Fibroblast of the aortic adventitia (primary cell): ENCODE measurements at regions not wholly inside any gene's neighbourhood (a gene's known extent, or its start where the extent isn't known, plus 50 kb on each side); places are given as distances from the start of the nearest gene placed in this dataset.

ENCODE experiments used
- DNase-seq: peaks from one replicate; pipeline ENCODE4 v3.0.0-alpha.2; 2010; ENCODE audit warnings: low read depth
- H3K4me3 ChIP-seq: 2 replicates; pipeline ENCODE4 v1.5.1; 2011; ENCODE audit warnings: low read depth, mild to moderate bottlenecking, control low read depth, low read length, moderate library complexity
- TF ChIP-seq, protein P1 (sequence below): IDR thresholded peaks from 2 replicates; pipeline ENCODE4 v1.5.1; 2011; ENCODE audit warnings: mild to moderate bottlenecking, low read length, control low read depth, inconsistent platforms; ENCODE audit not compliant: insufficient read depth

DNA sequence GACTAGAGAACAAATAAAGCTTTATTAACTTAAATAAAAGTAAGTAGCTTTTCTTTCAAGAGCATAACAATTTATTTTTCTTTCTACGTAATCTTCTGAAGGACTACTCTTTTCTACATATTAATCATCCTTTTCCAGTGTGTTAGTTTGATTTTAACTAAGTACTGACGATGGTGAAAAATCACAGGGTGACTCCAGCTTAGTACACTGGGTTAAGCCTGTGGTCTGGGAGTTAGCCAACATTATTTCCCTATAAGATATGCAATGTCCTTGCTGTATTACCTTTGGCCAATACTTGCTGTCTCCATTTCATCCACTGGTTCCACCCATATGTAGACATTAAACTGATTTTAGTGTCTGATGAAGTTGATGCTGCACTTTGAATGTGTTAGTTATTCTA lies 508.6 kb upstream of the SUCLG2 start:
- TF ChIP-seq, protein P1, sequence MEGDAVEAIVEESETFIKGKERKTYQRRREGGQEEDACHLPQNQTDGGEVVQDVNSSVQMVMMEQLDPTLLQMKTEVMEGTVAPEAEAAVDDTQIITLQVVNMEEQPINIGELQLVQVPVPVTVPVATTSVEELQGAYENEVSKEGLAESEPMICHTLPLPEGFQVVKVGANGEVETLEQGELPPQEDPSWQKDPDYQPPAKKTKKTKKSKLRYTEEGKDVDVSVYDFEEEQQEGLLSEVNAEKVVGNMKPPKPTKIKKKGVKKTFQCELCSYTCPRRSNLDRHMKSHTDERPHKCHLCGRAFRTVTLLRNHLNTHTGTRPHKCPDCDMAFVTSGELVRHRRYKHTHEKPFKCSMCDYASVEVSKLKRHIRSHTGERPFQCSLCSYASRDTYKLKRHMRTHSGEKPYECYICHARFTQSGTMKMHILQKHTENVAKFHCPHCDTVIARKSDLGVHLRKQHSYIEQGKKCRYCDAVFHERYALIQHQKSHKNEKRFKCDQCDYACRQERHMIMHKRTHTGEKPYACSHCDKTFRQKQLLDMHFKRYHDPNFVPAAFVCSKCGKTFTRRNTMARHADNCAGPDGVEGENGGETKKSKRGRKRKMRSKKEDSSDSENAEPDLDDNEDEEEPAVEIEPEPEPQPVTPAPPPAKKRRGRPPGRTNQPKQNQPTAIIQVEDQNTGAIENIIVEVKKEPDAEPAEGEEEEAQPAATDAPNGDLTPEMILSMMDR, result no peak
- no peak overlapping the region for H3K4me3 ChIP-seq
- no peak for DNase-seq

DNA sequence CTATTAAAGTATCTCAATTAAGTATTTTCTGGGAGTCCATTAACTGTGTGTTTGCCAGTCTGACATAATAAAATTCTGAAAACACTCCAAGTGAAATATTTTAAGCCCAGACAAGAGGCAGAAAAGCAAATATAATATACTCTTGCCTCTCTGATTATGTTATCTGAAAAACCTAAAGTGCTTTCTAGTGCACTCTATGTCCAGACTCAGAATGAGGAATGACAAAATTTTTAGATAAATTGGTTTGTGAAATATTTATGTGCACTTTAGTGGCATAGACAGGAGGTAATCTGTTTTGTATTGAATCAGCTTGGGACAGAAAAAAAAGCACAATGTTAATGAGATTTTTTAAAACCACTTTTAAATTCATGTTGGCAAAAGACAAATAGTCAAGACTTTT lies 508.2 kb upstream of the SUCLG2 start:
- DNase-seq, result no peak
- H3K4me3 ChIP-seq, result no peak overlapping the region
- TF ChIP-seq, protein P1, result no peak

DNA sequence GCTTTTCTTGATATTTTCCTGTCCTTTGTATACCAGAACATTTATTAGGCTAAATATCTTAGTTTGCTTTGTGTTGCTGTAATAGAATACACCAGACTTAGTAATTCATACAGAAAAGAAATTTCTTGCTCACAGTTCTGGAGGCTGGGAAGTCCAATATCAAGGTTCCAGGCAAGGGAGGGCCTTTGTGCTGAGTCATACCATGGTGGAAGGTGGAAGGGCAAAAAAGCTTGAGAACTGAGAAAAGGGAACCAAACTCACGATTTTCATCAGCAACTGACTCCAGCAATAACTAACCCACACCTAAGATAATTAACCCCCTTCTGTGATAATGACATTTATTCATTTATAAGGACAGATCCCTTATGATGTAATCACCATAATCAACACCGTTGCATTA lies 496.9 kb upstream of the SUCLG2 start:
- no peak for DNase-seq
- TF ChIP-seq, protein P1, result no peak
- no peak overlapping the region for H3K4me3 ChIP-seq

DNA sequence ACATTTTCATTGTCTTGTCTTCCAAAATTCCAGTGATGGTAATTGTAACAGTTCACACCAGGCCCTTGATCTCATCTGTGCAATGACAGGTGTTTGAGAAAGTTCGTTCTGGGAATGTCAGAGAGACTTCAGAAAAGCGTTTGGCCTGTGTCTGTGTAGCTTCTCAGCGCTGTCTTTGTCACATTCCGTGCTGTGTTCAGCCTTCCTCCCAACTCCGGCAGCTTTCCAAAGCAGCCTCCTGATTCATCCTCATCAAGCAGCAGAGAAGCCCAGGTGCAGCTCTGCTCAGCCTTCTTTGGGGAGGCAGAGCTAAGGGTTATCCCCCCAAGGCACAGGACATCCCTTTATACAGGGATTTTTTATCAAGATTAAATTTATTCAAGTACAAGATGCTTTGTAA lies 494.0 kb upstream of the SUCLG2 start:
- no peak overlapping the region for H3K4me3 ChIP-seq
- TF ChIP-seq, protein P1, result no peak
- no peak for DNase-seq

DNA sequence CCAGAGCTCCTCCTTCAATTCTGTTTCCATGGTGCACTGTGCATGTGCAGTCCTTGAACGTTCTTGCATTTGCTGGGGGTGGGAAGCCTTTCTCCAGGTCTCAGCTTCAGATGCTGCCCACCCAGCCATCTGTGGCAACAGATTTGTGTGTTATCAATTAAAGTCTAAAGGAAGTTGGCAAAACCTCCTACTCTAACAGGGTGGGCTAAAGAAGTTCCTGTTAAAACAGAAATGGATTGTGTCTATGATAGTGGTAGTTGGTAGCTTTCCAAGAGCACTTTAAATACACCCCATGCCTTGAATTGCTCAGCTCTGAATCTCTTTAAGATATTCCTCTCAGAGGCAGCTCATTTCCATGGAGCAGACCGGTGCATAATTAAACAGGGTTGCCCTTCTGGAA lies 488.0 kb upstream of the SUCLG2 start:
- no peak overlapping the region for H3K4me3 ChIP-seq
- no peak for DNase-seq
- TF ChIP-seq, protein P1, result no peak

DNA sequence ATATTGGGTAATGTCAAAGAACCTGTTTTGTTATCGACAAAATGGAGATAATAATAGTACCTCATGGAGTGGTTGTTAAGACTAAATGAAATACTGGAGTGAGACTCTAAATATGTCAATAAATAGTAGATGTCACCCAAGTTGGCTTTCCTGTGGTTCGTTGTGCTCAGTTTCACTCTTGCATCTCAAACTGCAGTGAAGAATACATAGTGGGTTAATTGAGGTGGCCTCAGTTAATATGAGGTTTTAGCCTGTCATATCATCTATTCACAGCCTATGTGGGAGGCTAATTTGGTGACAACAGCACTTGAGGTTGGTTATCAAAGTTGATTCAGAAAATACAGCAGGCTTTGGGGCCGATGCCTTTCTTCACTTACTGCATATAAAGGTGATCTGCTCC lies 485.5 kb upstream of the SUCLG2 start:
- TF ChIP-seq, protein P1, result no peak
- no peak overlapping the region for H3K4me3 ChIP-seq
- no peak for DNase-seq

DNA sequence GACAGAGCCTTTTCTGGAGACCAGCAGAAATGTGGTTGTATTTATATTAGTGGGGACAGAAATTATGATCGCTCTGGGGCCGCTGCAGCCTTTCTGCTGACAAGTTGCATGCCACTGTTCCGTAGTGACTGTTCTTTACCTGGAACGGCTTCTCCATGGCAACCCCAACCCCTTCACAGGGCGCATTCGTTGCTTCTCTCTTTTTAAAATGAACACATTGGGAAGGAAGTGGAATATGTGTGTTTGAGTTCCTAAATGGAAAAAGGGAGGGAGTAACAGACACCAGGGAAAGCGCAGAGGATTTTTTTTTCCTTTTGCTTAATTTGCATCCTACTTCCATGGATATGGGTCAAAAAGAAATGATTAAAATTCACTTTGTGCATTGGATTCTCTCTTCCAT lies 482.0 kb upstream of the SUCLG2 start:
- TF ChIP-seq, protein P1, result no peak
- DNase-seq, result no peak
- no peak overlapping the region for H3K4me3 ChIP-seq
